ENCODE measurements at regions not wholly inside any gene's neighbourhood (a gene's known extent, or its start where the extent isn't known, plus 50 kb on each side); places are given as distances from the start of the nearest gene placed in this dataset.

DNA sequence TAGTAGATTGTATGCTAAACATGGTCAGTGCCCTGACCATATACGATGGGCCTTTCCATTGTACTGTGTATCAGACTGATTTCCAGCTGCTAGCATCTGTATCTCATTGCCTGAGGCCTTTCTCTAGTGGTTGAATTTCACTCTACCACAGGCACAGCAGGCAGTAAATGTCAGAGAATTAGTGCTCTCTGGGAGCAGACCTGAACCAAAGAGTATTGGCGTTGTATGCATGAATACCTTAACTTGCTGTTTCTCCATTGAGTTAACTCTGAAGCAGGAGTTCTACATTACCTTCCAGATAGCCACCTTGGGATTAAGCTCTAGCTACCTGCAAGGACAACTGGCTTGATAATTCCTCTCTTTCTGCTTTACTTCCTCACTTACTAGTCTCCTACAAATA, 439.2 kb upstream of the EPHA3 start:
- no peak for ATAC-seq
- TF ChIP-seq, protein P1, sequence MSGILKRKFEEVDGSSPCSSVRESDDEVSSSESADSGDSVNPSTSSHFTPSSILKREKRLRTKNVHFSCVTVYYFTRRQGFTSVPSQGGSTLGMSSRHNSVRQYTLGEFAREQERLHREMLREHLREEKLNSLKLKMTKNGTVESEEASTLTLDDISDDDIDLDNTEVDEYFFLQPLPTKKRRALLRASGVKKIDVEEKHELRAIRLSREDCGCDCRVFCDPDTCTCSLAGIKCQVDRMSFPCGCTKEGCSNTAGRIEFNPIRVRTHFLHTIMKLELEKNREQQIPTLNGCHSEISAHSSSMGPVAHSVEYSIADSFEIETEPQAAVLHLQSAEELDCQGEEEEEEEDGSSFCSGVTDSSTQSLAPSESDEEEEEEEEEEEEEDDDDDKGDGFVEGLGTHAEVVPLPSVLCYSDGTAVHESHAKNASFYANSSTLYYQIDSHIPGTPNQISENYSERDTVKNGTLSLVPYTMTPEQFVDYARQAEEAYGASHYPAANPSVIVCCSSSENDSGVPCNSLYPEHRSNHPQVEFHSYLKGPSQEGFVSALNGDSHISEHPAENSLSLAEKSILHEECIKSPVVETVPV (CRISPR knock-in tag; IDR thresholded peaks at IDR 0.05): no peak
- TF ChIP-seq TOX (CRISPR knock-in tag; IDR thresholded peaks at IDR 0.05; ENCODE audit: borderline replicate concordance): no peak
- TF ChIP-seq ISL1 (CRISPR knock-in tag; IDR thresholded peaks at IDR 0.05): no peak
- no peak for TF ChIP-seq CSDC2 (CRISPR knock-in tag; IDR thresholded peaks at IDR 0.05)
- no peak for TF ChIP-seq ZNF565 (CRISPR knock-in tag; conservative IDR thresholded peaks at IDR 0.05; ENCODE audit: low read depth)
- TF ChIP-seq ZC3H10 (CRISPR knock-in tag; IDR thresholded peaks at IDR 0.05): no peak

DNA sequence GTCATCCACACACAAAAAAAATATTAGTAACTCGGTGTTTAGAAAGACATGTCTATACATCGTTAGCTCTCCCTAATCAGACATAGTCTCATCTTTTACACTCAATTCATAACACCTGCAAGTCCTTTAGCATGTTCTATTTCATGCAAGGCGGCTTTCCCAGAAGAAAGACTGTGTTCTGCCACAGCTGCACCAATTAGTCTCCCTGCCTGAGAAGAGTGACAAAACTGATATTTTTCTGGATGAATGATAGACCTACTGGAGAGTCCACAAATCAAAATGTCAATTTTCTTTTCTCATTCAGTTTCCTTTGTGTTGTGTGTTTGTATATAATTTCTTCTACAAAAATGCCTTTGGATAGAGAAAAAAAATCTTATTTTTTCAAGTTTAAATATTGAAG, 435.8 kb upstream of the EPHA3 start:
- TF ChIP-seq TOX (CRISPR knock-in tag; IDR thresholded peaks at IDR 0.05; ENCODE audit: borderline replicate concordance) (no peak), GLIS3 (CRISPR knock-in tag; IDR thresholded peaks at IDR 0.05) (no peak), ARNTL (CRISPR knock-in tag; IDR thresholded peaks at IDR 0.05; ENCODE audit: borderline replicate concordance, low read depth) (no peak)
- no peak for ATAC-seq

DNA sequence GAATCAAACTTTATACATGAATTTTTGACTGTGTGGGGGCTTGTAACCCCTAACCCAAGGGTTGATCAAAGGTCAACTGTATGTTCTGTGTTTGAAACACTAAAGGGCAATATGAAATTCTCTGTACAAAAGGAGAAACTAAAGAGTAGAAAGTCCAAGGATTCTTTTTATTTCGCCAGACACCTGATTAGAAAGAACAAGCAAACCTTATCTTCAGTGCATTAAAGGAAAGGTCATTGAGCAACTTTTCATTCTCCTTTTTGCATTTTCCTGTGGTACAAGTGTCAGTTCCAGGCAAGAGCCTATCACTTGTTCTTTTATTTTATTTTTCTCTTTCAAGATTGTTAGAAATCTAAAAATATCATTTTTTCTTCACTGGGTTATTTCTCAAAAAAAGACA, 430.1 kb upstream of the EPHA3 start:
- ATAC-seq: no peak

DNA sequence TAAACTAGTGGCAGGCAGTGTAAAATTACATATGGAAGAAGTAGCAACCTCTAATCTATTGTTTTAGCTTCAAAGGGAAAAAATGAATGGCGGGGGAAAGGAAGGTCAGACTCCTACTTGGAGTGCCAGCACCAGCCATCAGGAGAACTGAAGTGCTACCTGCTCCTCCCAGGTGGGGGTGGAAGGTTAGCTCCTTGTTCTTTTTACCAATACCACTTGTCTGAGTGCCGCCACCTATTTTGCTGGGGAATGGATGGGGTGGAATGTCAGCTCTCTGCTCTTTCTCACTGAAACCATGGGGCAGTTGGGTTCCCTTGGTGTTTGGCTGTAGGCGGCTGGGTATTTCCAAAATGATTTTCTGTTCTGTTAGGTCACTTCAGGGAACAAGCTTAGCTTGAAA, 428.7 kb upstream of the EPHA3 start:
- ATAC-seq: no peak
- TF ChIP-seq ISL1 (CRISPR knock-in tag; IDR thresholded peaks at IDR 0.05) (no peak), ZFP30 (CRISPR knock-in tag; IDR thresholded peaks at IDR 0.05) (no peak), PPARA (CRISPR knock-in tag; IDR thresholded peaks at IDR 0.05; ENCODE audit: borderline replicate concordance) (no peak), TOX (CRISPR knock-in tag; IDR thresholded peaks at IDR 0.05; ENCODE audit: borderline replicate concordance) (no peak), OSR1 (CRISPR knock-in tag; IDR thresholded peaks at IDR 0.05) (no peak), GLIS3 (CRISPR knock-in tag; IDR thresholded peaks at IDR 0.05) (no peak), ZC3H10 (CRISPR knock-in tag; IDR thresholded peaks at IDR 0.05) (no peak)
- TF ChIP-seq, protein P1 (CRISPR knock-in tag; IDR thresholded peaks at IDR 0.05): no peak
- TF ChIP-seq, protein P2, sequence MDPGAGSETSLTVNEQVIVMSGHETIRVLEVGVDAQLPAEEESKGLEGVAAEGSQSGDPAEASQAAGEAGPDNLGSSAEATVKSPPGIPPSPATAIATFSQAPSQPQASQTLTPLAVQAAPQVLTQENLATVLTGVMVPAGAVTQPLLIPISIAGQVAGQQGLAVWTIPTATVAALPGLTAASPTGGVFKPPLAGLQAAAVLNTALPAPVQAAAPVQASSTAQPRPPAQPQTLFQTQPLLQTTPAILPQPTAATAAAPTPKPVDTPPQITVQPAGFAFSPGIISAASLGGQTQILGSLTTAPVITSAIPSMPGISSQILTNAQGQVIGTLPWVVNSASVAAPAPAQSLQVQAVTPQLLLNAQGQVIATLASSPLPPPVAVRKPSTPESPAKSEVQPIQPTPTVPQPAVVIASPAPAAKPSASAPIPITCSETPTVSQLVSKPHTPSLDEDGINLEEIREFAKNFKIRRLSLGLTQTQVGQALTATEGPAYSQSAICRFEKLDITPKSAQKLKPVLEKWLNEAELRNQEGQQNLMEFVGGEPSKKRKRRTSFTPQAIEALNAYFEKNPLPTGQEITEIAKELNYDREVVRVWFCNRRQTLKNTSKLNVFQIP (CRISPR knock-in tag; IDR thresholded peaks at IDR 0.05; ENCODE audit: borderline replicate concordance, low read depth): no peak
- TF ChIP-seq, protein P3, sequence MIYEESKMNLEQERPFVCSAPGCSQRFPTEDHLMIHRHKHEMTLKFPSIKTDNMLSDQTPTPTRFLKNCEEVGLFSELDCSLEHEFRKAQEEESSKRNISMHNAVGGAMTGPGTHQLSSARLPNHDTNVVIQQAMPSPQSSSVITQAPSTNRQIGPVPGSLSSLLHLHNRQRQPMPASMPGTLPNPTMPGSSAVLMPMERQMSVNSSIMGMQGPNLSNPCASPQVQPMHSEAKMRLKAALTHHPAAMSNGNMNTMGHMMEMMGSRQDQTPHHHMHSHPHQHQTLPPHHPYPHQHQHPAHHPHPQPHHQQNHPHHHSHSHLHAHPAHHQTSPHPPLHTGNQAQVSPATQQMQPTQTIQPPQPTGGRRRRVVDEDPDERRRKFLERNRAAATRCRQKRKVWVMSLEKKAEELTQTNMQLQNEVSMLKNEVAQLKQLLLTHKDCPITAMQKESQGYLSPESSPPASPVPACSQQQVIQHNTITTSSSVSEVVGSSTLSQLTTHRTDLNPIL (CRISPR knock-in tag; IDR thresholded peaks at IDR 0.05; ENCODE audit: low read depth): no peak

More for the DNA sequence above, 430.1 kb upstream of the EPHA3 start:
- TF ChIP-seq RARB (CRISPR knock-in tag; IDR thresholded peaks at IDR 0.05): no peak
- TF ChIP-seq, protein P2 (CRISPR knock-in tag; IDR thresholded peaks at IDR 0.05; ENCODE audit: borderline replicate concordance, low read depth): no peak
- TF ChIP-seq CSDC2 (CRISPR knock-in tag; IDR thresholded peaks at IDR 0.05): no peak
- no peak for TF ChIP-seq SNAI2 (CRISPR knock-in tag; IDR thresholded peaks at IDR 0.05)
- no peak for TF ChIP-seq GLIS3 (CRISPR knock-in tag; IDR thresholded peaks at IDR 0.05)
- no peak for TF ChIP-seq BACH2 (CRISPR knock-in tag; IDR thresholded peaks at IDR 0.05; ENCODE audit: borderline replicate concordance)
- no peak for TF ChIP-seq TOX (CRISPR knock-in tag; IDR thresholded peaks at IDR 0.05; ENCODE audit: borderline replicate concordance)
- TF ChIP-seq, protein P4, sequence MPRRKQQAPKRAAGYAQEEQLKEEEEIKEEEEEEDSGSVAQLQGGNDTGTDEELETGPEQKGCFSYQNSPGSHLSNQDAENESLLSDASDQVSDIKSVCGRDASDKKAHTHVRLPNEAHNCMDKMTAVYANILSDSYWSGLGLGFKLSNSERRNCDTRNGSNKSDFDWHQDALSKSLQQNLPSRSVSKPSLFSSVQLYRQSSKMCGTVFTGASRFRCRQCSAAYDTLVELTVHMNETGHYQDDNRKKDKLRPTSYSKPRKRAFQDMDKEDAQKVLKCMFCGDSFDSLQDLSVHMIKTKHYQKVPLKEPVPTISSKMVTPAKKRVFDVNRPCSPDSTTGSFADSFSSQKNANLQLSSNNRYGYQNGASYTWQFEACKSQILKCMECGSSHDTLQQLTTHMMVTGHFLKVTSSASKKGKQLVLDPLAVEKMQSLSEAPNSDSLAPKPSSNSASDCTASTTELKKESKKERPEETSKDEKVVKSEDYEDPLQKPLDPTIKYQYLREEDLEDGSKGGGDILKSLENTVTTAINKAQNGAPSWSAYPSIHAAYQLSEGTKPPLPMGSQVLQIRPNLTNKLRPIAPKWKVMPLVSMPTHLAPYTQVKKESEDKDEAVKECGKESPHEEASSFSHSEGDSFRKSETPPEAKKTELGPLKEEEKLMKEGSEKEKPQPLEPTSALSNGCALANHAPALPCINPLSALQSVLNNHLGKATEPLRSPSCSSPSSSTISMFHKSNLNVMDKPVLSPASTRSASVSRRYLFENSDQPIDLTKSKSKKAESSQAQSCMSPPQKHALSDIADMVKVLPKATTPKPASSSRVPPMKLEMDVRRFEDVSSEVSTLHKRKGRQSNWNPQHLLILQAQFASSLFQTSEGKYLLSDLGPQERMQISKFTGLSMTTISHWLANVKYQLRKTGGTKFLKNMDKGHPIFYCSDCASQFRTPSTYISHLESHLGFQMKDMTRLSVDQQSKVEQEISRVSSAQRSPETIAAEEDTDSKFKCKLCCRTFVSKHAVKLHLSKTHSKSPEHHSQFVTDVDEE (CRISPR knock-in tag; IDR thresholded peaks at IDR 0.05): no peak
- no peak for TF ChIP-seq ZFP30 (CRISPR knock-in tag; IDR thresholded peaks at IDR 0.05)
- no peak for TF ChIP-seq OSR1 (CRISPR knock-in tag; IDR thresholded peaks at IDR 0.05)

Data from SK-N-SH treated with all-trans-retinoic acid at 6 μM for 48 hours (cell line).